Endothelial cell of umbilical vein (primary cell): ENCODE measurements at regions not wholly inside any gene's neighbourhood (a gene's known extent, or its start where the extent isn't known, plus 50 kb on each side); places are given as distances from the start of the nearest gene placed in this dataset.
"Not testable (repeated sequence)": the region's sequence is repeated elsewhere in the genome, so short reads cannot be mapped to it uniquely, and the experiment has no call there.

Experiments used
- BruUV-seq: library from RNA; stranded (reverse); fragments of 400-500 nt; replicated peaks from 2 replicates; lab custom pipeline; 2021; lab: Mats Ljungman, UMichigan
- CTCF ChIA-PET: fragments of 300-600, 350-600 bp; sonication (Branson Sonifier 250); formaldehyde crosslinking; loops from one replicate; lab custom pipeline; 2021; ENCODE audit warnings: antibody characterized with exemption, inconsistent platforms; lab: Charles Lee
- POLR2A ChIA-PET: fragments of 300-600, 350-600 bp; sonication (Branson Sonifier 250); formaldehyde crosslinking; loops from one replicate; lab custom pipeline; 2021; ENCODE audit warnings: antibody characterized with exemption, inconsistent platforms; lab: Charles Lee
- DNase-seq: peaks from one replicate; pipeline ENCODE4 v3.0.0-alpha.2; 2011; ENCODE audit warnings: low read depth, low spot score
- FAIRE-seq: peaks from 2 replicates; lab custom pipeline; 2011; peaks lifted over from hg19 to GRCh38; lab: Jason Lieb, UNC
- H2AFZ ChIP-seq: 2 replicates; pipeline ENCODE4 v1.6.0; 2012; ENCODE audit warnings: low read depth, low read length, control low read depth, inconsistent platforms
- H3K27ac ChIP-seq: 2 replicates; pipeline ENCODE4 v1.5.1; 2011; ENCODE audit warnings: low read depth, mild to moderate bottlenecking, control low read depth, low read length, moderate library complexity; ENCODE audit not compliant: insufficient read depth
- H3K27me3 ChIP-seq, 2 experiments: 2 replicates each; pipeline versions ENCODE4 v1.6.0 to v1.6.1; 2011; ENCODE audit warnings: low read length in 2 of 2, mixed read lengths in 1 of 2; ENCODE audit not compliant: control insufficient read depth in 2 of 2, insufficient read depth in 2 of 2
- H3K36me3 ChIP-seq, 2 experiments: 2 replicates in 1 of 2; 3 replicates in 1 of 2; pipeline ENCODE4 v1.5.1; 2011; ENCODE audit warnings: low read length in 2 of 2, mild to moderate bottlenecking in 1 of 2, moderate library complexity in 1 of 2; ENCODE audit not compliant: control insufficient read depth in 2 of 2, insufficient read depth in 2 of 2; ENCODE audit errors: extremely low read depth in 1 of 2
- H3K4me1 ChIP-seq: 3 replicates; pipeline ENCODE4 v1.5.1; 2011; ENCODE audit warnings: mild to moderate bottlenecking, low read length; ENCODE audit not compliant: control insufficient read depth, insufficient read depth; ENCODE audit errors: extremely low read depth
- H3K4me2 ChIP-seq: 2 replicates; pipeline ENCODE4 v1.6.1; 2011; ENCODE audit warnings: low read length, control low read depth, mixed read lengths; ENCODE audit not compliant: insufficient read depth
- H3K4me3 ChIP-seq, 3 experiments: fragments of 200-600 bp in 1 of 3; sonication (generic), shearing (Covaris generic) in 1 of 3; replicated peaks in 1 of 3; 2 replicates each; pipeline ENCODE4 v1.5.1; 2011 to 2016; ENCODE audit warnings: control low read depth in 3 of 3, low read length in 3 of 3, mild to moderate bottlenecking in 2 of 3, inconsistent platforms in 1 of 3, low read depth in 1 of 3, moderate library complexity in 1 of 3; ENCODE audit not compliant: insufficient read depth in 1 of 3
- H3K79me2 ChIP-seq: 2 replicates; pipeline ENCODE4 v1.6.0; 2012; ENCODE audit warnings: low read length, inconsistent platforms; ENCODE audit not compliant: control insufficient read depth, insufficient read depth
- H3K9ac ChIP-seq: replicated peaks from 2 replicates; pipeline ENCODE3; 2011; ENCODE audit warnings: low read length, control low read depth; ENCODE audit not compliant: insufficient read depth; ENCODE audit errors: extremely low read depth
- H3K9me1 ChIP-seq: replicated peaks from 3 replicates; pipeline ENCODE4 v1.6.0; 2011; ENCODE audit warnings: mild to moderate bottlenecking, low read length; ENCODE audit not compliant: control insufficient read depth, insufficient read depth; ENCODE audit errors: extremely low read depth
- H3K9me3 ChIP-seq: replicated peaks from 2 replicates; pipeline ENCODE4 v1.5.1; 2012; ENCODE audit warnings: low read length, inconsistent platforms; ENCODE audit not compliant: control insufficient read depth, insufficient read depth
- H4K20me1 ChIP-seq: replicated peaks from 2 replicates; pipeline ENCODE3; 2011; ENCODE audit warnings: mild to moderate bottlenecking, low read length; ENCODE audit not compliant: control insufficient read depth, insufficient read depth; ENCODE audit errors: extremely low read depth
- EZH2 ChIP-seq: IDR thresholded peaks from 2 replicates; pipeline ENCODE4 v1.6.1; 2012; ENCODE audit warnings: borderline replicate concordance, low read depth, mild to moderate bottlenecking, moderate library complexity, low read length, inconsistent platforms; ENCODE audit not compliant: severe bottlenecking
- FOS ChIP-seq: IDR thresholded peaks from 2 replicates; pipeline ENCODE4 v1.6.1; 2011; ENCODE audit warnings: mild to moderate bottlenecking, low read length, moderate library complexity, borderline replicate concordance; ENCODE audit not compliant: insufficient read depth
- GATA2 ChIP-seq: IDR thresholded peaks from 2 replicates; pipeline ENCODE4 v1.7.0; 2011; ENCODE audit warnings: low read depth, mild to moderate bottlenecking, moderate library complexity, mixed read lengths, low read length; ENCODE audit not compliant: insufficient read length, insufficient read depth
- JUN ChIP-seq: IDR thresholded peaks from 2 replicates; pipeline ENCODE4 v1.6.1; 2011; ENCODE audit warnings: borderline replicate concordance, low read depth; ENCODE audit not compliant: insufficient read length, insufficient read depth
- MYC ChIP-seq: IDR thresholded peaks from one replicate; pipeline ENCODE4 v1.6.1; 2011; ENCODE audit warnings: mild to moderate bottlenecking, low read depth, low read length
- POLR2A ChIP-seq: IDR thresholded peaks from 2 replicates; pipeline ENCODE4 v1.6.1; 2012; ENCODE audit warnings: low read depth, mild to moderate bottlenecking, control low read depth, low read length
- POLR2AphosphoS5 ChIP-seq: IDR thresholded peaks from 2 replicates; pipeline ENCODE4 v1.6.1; 2012; ENCODE audit warnings: low read depth, mild to moderate bottlenecking, control low read depth, low read length, moderate library complexity; ENCODE audit not compliant: insufficient read depth
- dilution Hi-C: fragments of 300-500 bp; cut with MboI; formaldehyde crosslinking; loops from one replicate; pipeline ENCODE4 v1.15.0; 2019; ENCODE audit warnings: low sequenced_read_pairs; ENCODE audit not compliant: extremely low pct_ligation_motif_present
- intact Hi-C: fragments of 100-400 bp; cut with micrococcal nuclease; formaldehyde crosslinking; loops from one replicate; pipeline ENCODE4 v1.10.0; 2022
- TF ChIP-seq, protein P1 (sequence below): IDR thresholded peaks from 2 replicates; pipeline ENCODE4 v1.6.1; 2011; ENCODE audit not compliant: insufficient read depth, insufficient read length
- TF ChIP-seq, protein P2 (sequence below), 2 donors: IDR thresholded peaks; 1 replicate in 1 of 2; 2 replicates in 1 of 2; pipeline ENCODE4 v1.5.1; 2011; ENCODE audit warnings: low read length in 2 of 2, mild to moderate bottlenecking in 2 of 2, moderate library complexity in 2 of 2, control low read depth in 1 of 2, inconsistent platforms in 1 of 2, low read depth in 1 of 2; ENCODE audit not compliant: insufficient read depth in 1 of 2; ENCODE audit errors: extremely low read depth in 1 of 2

GRCh38 chr10:58063861-58064480 is 203.7 kb downstream of the IPMK start:
- no peak overlapping the region for H3K27ac ChIP-seq
- no peaks in the 10 kb centered on the region for H4K20me1 ChIP-seq
- H3K9me1 ChIP-seq = no peaks in the 10 kb centered on the region
- CTCF ChIA-PET = no interaction called here
- no peak overlapping the region for H3K9ac ChIP-seq
- H3K27me3 ChIP-seq = no peaks in the 10 kb centered on the region
- no peak for TF ChIP-seq EZH2
- TF ChIP-seq, protein P1, sequence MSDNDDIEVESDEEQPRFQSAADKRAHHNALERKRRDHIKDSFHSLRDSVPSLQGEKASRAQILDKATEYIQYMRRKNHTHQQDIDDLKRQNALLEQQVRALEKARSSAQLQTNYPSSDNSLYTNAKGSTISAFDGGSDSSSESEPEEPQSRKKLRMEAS = no peak
- no peak for TF ChIP-seq FOS
- no peak for TF ChIP-seq POLR2A
- no peak for TF ChIP-seq JUN
- TF ChIP-seq GATA2 = no peak
- TF ChIP-seq, protein P2, sequence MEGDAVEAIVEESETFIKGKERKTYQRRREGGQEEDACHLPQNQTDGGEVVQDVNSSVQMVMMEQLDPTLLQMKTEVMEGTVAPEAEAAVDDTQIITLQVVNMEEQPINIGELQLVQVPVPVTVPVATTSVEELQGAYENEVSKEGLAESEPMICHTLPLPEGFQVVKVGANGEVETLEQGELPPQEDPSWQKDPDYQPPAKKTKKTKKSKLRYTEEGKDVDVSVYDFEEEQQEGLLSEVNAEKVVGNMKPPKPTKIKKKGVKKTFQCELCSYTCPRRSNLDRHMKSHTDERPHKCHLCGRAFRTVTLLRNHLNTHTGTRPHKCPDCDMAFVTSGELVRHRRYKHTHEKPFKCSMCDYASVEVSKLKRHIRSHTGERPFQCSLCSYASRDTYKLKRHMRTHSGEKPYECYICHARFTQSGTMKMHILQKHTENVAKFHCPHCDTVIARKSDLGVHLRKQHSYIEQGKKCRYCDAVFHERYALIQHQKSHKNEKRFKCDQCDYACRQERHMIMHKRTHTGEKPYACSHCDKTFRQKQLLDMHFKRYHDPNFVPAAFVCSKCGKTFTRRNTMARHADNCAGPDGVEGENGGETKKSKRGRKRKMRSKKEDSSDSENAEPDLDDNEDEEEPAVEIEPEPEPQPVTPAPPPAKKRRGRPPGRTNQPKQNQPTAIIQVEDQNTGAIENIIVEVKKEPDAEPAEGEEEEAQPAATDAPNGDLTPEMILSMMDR (IDR thresholded peaks at IDR 0.05; ENCODE audit: extremely low read depth in 1 of 2, insufficient read depth in 1 of 2, low read depth in 1 of 2, low read length in 2 of 2) = no peak
- no peak for TF ChIP-seq POLR2AphosphoS5
- no peak for TF ChIP-seq MYC
- intact Hi-C loops = no loop called here
- no peaks in the 10 kb centered on the region for H3K9me3 ChIP-seq
- dilution Hi-C loops = loop anchor here (25.0 kb wide), 1 partner anchor 727 kb away; no protein-coding TSS in a partner anchor
- H3K4me2 ChIP-seq = no peak overlapping the region
- H3K79me2 ChIP-seq = no peaks in the 10 kb centered on the region
- POLR2A ChIA-PET = no interaction called here
- FAIRE-seq (no peak), DNase-seq (no peak)
- no TSS peak for BruUV-seq
- H3K4me1 ChIP-seq = no peaks in the 10 kb centered on the region
- no peaks in the 10 kb centered on the region for H3K36me3 ChIP-seq
- no peak overlapping the region for H2AFZ ChIP-seq
- H3K4me3 ChIP-seq = no peak overlapping the region

DNA sequence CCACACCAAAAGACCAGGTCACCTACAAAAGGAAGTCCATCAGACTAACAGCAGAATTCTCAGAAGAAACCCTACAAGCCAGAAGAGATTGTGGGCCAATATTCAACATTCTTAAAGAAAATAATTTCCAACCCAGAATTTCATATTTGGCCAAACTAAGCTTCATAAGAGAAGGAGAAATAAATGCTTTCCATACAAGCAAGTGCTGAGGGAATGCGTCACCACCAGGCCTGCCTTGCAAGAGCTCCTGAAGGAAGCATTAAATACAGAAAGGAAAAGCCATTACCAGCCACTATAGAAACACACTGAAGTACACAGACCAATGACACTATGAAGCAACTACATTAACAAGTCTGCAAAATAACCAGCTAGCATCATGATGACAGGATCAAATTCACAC is 209.0 kb downstream of the IPMK start:
- H3K9ac ChIP-seq, H2AFZ ChIP-seq, H3K36me3 ChIP-seq, CTCF ChIA-PET, H3K4me1 ChIP-seq, H3K27ac ChIP-seq, H3K4me2 ChIP-seq, intact Hi-C loops, H4K20me1 ChIP-seq, H3K4me3 ChIP-seq, H3K9me3 ChIP-seq, H3K79me2 ChIP-seq, FAIRE-seq, BruUV-seq, DNase-seq, H3K9me1 ChIP-seq, H3K27me3 ChIP-seq, POLR2A ChIA-PET: not testable (repeated sequence)
- dilution Hi-C loops = loop anchor here (25.0 kb wide), 1 partner anchor 721 kb away; no protein-coding TSS in a partner anchor
